Neural cell (in vitro differentiated cells): ENCODE measurements at regions not wholly inside any gene's neighbourhood (a gene's known extent, or its start where the extent isn't known, plus 50 kb on each side); places are given as distances from the start of the nearest gene placed in this dataset.

Experiments
- H2AFZ ChIP-seq: fragments of 200-600, 300-800 bp; sonication (generic), shearing (Covaris generic); 2 replicates; pipeline ENCODE4 v1.6.0; 2014; ENCODE audit warnings: low read depth, mild to moderate bottlenecking, antibody characterized with exemption, low read length, moderate library complexity
- H3F3A ChIP-seq: fragments of 200-600 bp; shearing (Covaris generic); 2 replicates; pipeline ENCODE4 v1.6.1; 2016; ENCODE audit warnings: mild to moderate bottlenecking, moderate library complexity, mixed read lengths, antibody characterized with exemption, low read length; ENCODE audit not compliant: insufficient read depth, poor library complexity, severe bottlenecking
- H3K27ac ChIP-seq: fragments of 200-600, 300-800 bp; sonication (generic), shearing (Covaris generic); 2 replicates; pipeline ENCODE4 v1.5.1; 2014; ENCODE audit warnings: mild to moderate bottlenecking, low read length, moderate library complexity
- H3K27me3 ChIP-seq: fragments of 300-800, 200-600 bp; sonication (generic), shearing (Covaris generic); 2 replicates; pipeline ENCODE4 v1.6.0; 2014; ENCODE audit warnings: mild to moderate bottlenecking, low read depth, low read length, moderate library complexity; ENCODE audit not compliant: insufficient read depth
- H3K36me3 ChIP-seq: fragments of 300-800, 200-600 bp; sonication (generic), shearing (Covaris generic); 2 replicates; pipeline ENCODE4 v1.5.1; 2014; ENCODE audit warnings: mild to moderate bottlenecking, antibody characterized with exemption, low read length, moderate library complexity; ENCODE audit not compliant: insufficient read depth
- H3K4me2 ChIP-seq: fragments of 300-800, 200-600 bp; sonication (generic), shearing (Covaris generic); 2 replicates; pipeline ENCODE4 v1.6.0; 2014; ENCODE audit warnings: mild to moderate bottlenecking, low read length
- H3K4me3 ChIP-seq: fragments of 300-800, 200-600 bp; sonication (generic), shearing (Covaris generic); 2 replicates; pipeline ENCODE4 v1.5.1; 2014; ENCODE audit warnings: mild to moderate bottlenecking, low read length, moderate library complexity
- H3K79me2 ChIP-seq: fragments of 200-600 bp; shearing (Covaris generic); replicated peaks from 2 replicates; pipeline ENCODE4 v1.6.0; 2014; ENCODE audit warnings: mild to moderate bottlenecking, low read length, moderate library complexity; ENCODE audit not compliant: insufficient read depth
- H3K9ac ChIP-seq: fragments of 300-800, 200-600 bp; sonication (generic), shearing (Covaris generic); 2 replicates; pipeline ENCODE4 v1.6.1; 2016; ENCODE audit warnings: mild to moderate bottlenecking, low read length, mixed read lengths
- H3K9me2 ChIP-seq: fragments of 200-600 bp; shearing (Covaris generic); 2 replicates; pipeline ENCODE4 v1.6.1; 2016; ENCODE audit warnings: mild to moderate bottlenecking, low read length, mixed read lengths; ENCODE audit not compliant: insufficient read depth
- H3K9me3 ChIP-seq: fragments of 200-600, 300-800 bp; sonication (generic), shearing (Covaris generic); 2 replicates; pipeline ENCODE4 v1.6.1; 2016; ENCODE audit warnings: mild to moderate bottlenecking, mixed run types, low read length, moderate library complexity, mixed read lengths
- H4K20me1 ChIP-seq: fragments of 200-600 bp; shearing (Covaris generic); 2 replicates; pipeline ENCODE4 v1.6.1; 2016; ENCODE audit warnings: mild to moderate bottlenecking, mixed run types; ENCODE audit not compliant: insufficient read depth
- EP300 ChIP-seq: fragments of 450-650 bp; conservative IDR thresholded peaks from 2 replicates; pipeline ENCODE4 v1.6.1; 2014; ENCODE audit warnings: antibody characterized with exemption, mild to moderate bottlenecking, moderate library complexity; ENCODE audit not compliant: poor library complexity, severe bottlenecking
- EZH2 ChIP-seq: fragments of 200-600, 300-800 bp; shearing (Covaris generic), sonication (generic); IDR thresholded peaks from 2 replicates; pipeline ENCODE4 v1.6.1; 2014; ENCODE audit warnings: antibody characterized with exemption, low read length, borderline replicate concordance, mild to moderate bottlenecking; ENCODE audit not compliant: insufficient read depth, poor library complexity, severe bottlenecking
- MXI1 ChIP-seq: fragments of 450-650 bp; conservative IDR thresholded peaks from 2 replicates; pipeline ENCODE4 v1.6.1; 2014; ENCODE audit warnings: antibody characterized with exemption, mild to moderate bottlenecking; ENCODE audit not compliant: poor library complexity, severe bottlenecking
- POLR2AphosphoS5 ChIP-seq: IDR thresholded peaks from 2 replicates; pipeline ENCODE4 v1.6.1; 2012
- RAD21 ChIP-seq: fragments of 450-650 bp; conservative IDR thresholded peaks from 2 replicates; pipeline ENCODE4 v1.6.1; 2014; ENCODE audit warnings: antibody characterized with exemption, mild to moderate bottlenecking, moderate library complexity
- SMC3 ChIP-seq: fragments of 450-650 bp; conservative IDR thresholded peaks from 2 replicates; pipeline ENCODE4 v1.6.1; 2014; ENCODE audit warnings: antibody characterized with exemption, mild to moderate bottlenecking, moderate library complexity; ENCODE audit not compliant: poor library complexity
- TAF1 ChIP-seq: IDR thresholded peaks from 2 replicates; pipeline ENCODE4 v1.6.1; 2012; ENCODE audit warnings: low read depth
- TF ChIP-seq, protein P1 (sequence below): IDR thresholded peaks from 2 replicates; pipeline ENCODE4 v1.6.1; 2012; ENCODE audit warnings: borderline replicate concordance
- TF ChIP-seq, protein P2 (sequence below): fragments of 450-650 bp; IDR thresholded peaks from 2 replicates; pipeline ENCODE4 v1.5.1; 2014; ENCODE audit warnings: antibody characterized with exemption, mild to moderate bottlenecking, moderate library complexity; ENCODE audit not compliant: poor library complexity, severe bottlenecking

DNA sequence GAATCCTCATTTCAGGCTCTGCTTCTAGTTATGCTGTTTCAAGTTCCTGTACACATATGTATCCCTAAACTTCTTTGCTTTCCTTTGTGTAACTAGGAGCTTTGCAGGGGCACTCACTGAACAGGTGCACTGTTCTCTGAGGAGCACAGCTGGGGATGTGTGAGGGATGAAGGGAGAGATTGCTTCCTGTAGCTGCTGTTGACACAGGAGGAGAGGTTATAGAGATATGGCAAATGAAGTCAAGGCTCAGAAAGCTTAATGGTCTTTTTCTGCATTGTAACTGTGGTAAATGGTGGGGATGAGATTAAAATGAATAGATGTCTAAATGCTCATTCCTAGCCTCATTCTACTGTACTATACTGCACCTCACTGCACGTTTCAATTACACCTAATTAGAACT is 454.3 kb downstream of the BTBD3 start:
- Histone ChIP-seq H3K9ac (no peak overlapping the region), H3K27ac (no peak overlapping the region), H2AFZ (no peak overlapping the region), H4K20me1 (no peaks in the 10 kb centered on the region), H3K36me3 (no peaks in the 10 kb centered on the region), H3K27me3 (no peaks in the 10 kb centered on the region), H3K9me2 (no peaks in the 10 kb centered on the region), H3K4me2 (no peak overlapping the region), H3F3A (no peaks in the 10 kb centered on the region), H3K79me2 (no peaks in the 10 kb centered on the region), H3K4me3 (no peak overlapping the region), H3K9me3 (no peaks in the 10 kb centered on the region)
- TF ChIP-seq POLR2AphosphoS5 (no peak), MXI1 (no peak), EP300 (no peak), SMC3 (no peak), RAD21 (no peak), EZH2 (no peak), TAF1 (no peak)
- TF ChIP-seq, protein P1, sequence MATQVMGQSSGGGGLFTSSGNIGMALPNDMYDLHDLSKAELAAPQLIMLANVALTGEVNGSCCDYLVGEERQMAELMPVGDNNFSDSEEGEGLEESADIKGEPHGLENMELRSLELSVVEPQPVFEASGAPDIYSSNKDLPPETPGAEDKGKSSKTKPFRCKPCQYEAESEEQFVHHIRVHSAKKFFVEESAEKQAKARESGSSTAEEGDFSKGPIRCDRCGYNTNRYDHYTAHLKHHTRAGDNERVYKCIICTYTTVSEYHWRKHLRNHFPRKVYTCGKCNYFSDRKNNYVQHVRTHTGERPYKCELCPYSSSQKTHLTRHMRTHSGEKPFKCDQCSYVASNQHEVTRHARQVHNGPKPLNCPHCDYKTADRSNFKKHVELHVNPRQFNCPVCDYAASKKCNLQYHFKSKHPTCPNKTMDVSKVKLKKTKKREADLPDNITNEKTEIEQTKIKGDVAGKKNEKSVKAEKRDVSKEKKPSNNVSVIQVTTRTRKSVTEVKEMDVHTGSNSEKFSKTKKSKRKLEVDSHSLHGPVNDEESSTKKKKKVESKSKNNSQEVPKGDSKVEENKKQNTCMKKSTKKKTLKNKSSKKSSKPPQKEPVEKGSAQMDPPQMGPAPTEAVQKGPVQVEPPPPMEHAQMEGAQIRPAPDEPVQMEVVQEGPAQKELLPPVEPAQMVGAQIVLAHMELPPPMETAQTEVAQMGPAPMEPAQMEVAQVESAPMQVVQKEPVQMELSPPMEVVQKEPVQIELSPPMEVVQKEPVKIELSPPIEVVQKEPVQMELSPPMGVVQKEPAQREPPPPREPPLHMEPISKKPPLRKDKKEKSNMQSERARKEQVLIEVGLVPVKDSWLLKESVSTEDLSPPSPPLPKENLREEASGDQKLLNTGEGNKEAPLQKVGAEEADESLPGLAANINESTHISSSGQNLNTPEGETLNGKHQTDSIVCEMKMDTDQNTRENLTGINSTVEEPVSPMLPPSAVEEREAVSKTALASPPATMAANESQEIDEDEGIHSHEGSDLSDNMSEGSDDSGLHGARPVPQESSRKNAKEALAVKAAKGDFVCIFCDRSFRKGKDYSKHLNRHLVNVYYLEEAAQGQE = no peak
- TF ChIP-seq, protein P2, sequence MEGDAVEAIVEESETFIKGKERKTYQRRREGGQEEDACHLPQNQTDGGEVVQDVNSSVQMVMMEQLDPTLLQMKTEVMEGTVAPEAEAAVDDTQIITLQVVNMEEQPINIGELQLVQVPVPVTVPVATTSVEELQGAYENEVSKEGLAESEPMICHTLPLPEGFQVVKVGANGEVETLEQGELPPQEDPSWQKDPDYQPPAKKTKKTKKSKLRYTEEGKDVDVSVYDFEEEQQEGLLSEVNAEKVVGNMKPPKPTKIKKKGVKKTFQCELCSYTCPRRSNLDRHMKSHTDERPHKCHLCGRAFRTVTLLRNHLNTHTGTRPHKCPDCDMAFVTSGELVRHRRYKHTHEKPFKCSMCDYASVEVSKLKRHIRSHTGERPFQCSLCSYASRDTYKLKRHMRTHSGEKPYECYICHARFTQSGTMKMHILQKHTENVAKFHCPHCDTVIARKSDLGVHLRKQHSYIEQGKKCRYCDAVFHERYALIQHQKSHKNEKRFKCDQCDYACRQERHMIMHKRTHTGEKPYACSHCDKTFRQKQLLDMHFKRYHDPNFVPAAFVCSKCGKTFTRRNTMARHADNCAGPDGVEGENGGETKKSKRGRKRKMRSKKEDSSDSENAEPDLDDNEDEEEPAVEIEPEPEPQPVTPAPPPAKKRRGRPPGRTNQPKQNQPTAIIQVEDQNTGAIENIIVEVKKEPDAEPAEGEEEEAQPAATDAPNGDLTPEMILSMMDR = no peak

DNA sequence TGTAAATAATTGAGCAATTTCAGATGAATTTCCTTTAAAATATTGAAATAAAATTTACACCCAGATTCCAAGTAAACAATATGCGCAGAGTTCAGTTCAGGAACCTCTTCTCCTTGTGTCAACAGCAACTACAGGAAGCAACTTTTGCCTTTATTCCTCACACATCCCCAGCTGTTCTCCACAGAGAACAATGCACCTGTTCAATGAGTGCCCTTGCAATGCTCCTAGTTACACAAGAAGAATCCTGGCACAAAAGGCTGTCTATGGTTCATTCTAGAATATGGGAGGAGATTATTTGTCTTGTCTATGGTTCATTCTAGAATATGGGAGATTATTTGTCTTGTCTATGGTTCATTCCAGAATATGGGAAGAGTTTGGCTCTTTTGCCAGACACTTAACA is 454.9 kb downstream of the BTBD3 start:
- H3K9me3 ChIP-seq = no peaks in the 10 kb centered on the region
- no peak for TF ChIP-seq TAF1
- no peak for TF ChIP-seq EZH2
- TF ChIP-seq RAD21 = no peak
- TF ChIP-seq, protein P1 = no peak
- TF ChIP-seq, protein P2 = no peak
- no peak for TF ChIP-seq POLR2AphosphoS5
- TF ChIP-seq MXI1 = no peak
- no peak for TF ChIP-seq EP300
- no peaks in the 10 kb centered on the region for H3K36me3 ChIP-seq
- H3K79me2 ChIP-seq = no peaks in the 10 kb centered on the region
- no peak overlapping the region for H3K9ac ChIP-seq
- no peaks in the 10 kb centered on the region for H4K20me1 ChIP-seq
- H3K4me3 ChIP-seq = no peak overlapping the region
- no peak overlapping the region for H2AFZ ChIP-seq
- no peaks in the 10 kb centered on the region for H3K9me2 ChIP-seq
- no peaks in the 10 kb centered on the region for H3K27me3 ChIP-seq
- no peak overlapping the region for H3K27ac ChIP-seq
- no peaks in the 10 kb centered on the region for H3F3A ChIP-seq
- H3K4me2 ChIP-seq = no peak overlapping the region
